ENCODE measurements at regions not wholly inside any gene's neighbourhood (a gene's known extent, or its start where the extent isn't known, plus 50 kb on each side); places are given as distances from the start of the nearest gene placed in this dataset.

GRCh38 chr2:59084326-59084725 lies 843.2 kb upstream of the FANCL start:
- no peak for DNase-seq (ENCODE audit: low read depth)
- Histone ChIP-seq H3K4me3 (ENCODE audit: low read depth, low read length) (no peak overlapping the region), H3K27me3 (ENCODE audit: control insufficient read depth, insufficient read depth, low read length) (no peaks in the 10 kb centered on the region), H3K36me3 (ENCODE audit: control insufficient read depth, insufficient read depth, low read length) (no peaks in the 10 kb centered on the region)
- TF ChIP-seq CTCF (IDR thresholded peaks at IDR 0.05; ENCODE audit: insufficient read depth, low read length, poor library complexity, severe bottlenecking) = no peak

- no peaks in the 10 kb centered on the region for H3K36me3 ChIP-seq (ENCODE audit: control insufficient read depth, insufficient read depth, low read length)
- no peaks in the 10 kb centered on the region for H3K27me3 ChIP-seq (ENCODE audit: control insufficient read depth, insufficient read depth, low read length)
- H3K4me3 ChIP-seq (ENCODE audit: low read depth, low read length) = no peak overlapping the region
- DNase-seq (ENCODE audit: low read depth) = no peak
- TF ChIP-seq CTCF (IDR thresholded peaks at IDR 0.05; ENCODE audit: insufficient read depth, low read length, poor library complexity, severe bottlenecking) = no peak
Measured at GRCh38 chr2:59083075-59083828, 842.1 kb upstream of the FANCL start.

- no peaks in the 10 kb centered on the region for H3K27me3 ChIP-seq (ENCODE audit: control insufficient read depth, insufficient read depth, low read length)
- DNase-seq (ENCODE audit: low read depth) = no peak
- no peak for TF ChIP-seq CTCF (IDR thresholded peaks at IDR 0.05; ENCODE audit: insufficient read depth, low read length, poor library complexity, severe bottlenecking)
- no peak overlapping the region for H3K4me3 ChIP-seq (ENCODE audit: low read depth, low read length)
- no peaks in the 10 kb centered on the region for H3K36me3 ChIP-seq (ENCODE audit: control insufficient read depth, insufficient read depth, low read length)
Measured at GRCh38 chr2:59082657-59083056, 841.5 kb upstream of the FANCL start.

- H3K36me3 ChIP-seq (ENCODE audit: control insufficient read depth, insufficient read depth, low read length) = no peaks in the 10 kb centered on the region
- no peak overlapping the region for H3K4me3 ChIP-seq (ENCODE audit: low read depth, low read length)
- no peak for TF ChIP-seq CTCF (IDR thresholded peaks at IDR 0.05; ENCODE audit: insufficient read depth, low read length, poor library complexity, severe bottlenecking)
- no peak for DNase-seq (ENCODE audit: low read depth)
- no peaks in the 10 kb centered on the region for H3K27me3 ChIP-seq (ENCODE audit: control insufficient read depth, insufficient read depth, low read length)
Measured at GRCh38 chr2:59080451-59081181, 839.5 kb upstream of the FANCL start.

- no peak for DNase-seq (ENCODE audit: low read depth)
- no peak for TF ChIP-seq CTCF (IDR thresholded peaks at IDR 0.05; ENCODE audit: insufficient read depth, low read length, poor library complexity, severe bottlenecking)
- Histone ChIP-seq H3K27me3 (ENCODE audit: control insufficient read depth, insufficient read depth, low read length) (no peaks in the 10 kb centered on the region), H3K4me3 (ENCODE audit: low read depth, low read length) (no peak overlapping the region), H3K36me3 (ENCODE audit: control insufficient read depth, insufficient read depth, low read length) (no peaks in the 10 kb centered on the region)
Measured at GRCh38 chr2:59077981-59078531, 836.9 kb upstream of the FANCL start.

Data from kidney epithelial cell (primary cell).